ENCODE measurements at regions not wholly inside any gene's neighbourhood (a gene's known extent, or its start where the extent isn't known, plus 50 kb on each side); places are given as distances from the start of the nearest gene placed in this dataset.
"Not testable (repeated sequence)": the region's sequence is repeated elsewhere in the genome, so short reads cannot be mapped to it uniquely, and the experiment has no call there.

DNA sequence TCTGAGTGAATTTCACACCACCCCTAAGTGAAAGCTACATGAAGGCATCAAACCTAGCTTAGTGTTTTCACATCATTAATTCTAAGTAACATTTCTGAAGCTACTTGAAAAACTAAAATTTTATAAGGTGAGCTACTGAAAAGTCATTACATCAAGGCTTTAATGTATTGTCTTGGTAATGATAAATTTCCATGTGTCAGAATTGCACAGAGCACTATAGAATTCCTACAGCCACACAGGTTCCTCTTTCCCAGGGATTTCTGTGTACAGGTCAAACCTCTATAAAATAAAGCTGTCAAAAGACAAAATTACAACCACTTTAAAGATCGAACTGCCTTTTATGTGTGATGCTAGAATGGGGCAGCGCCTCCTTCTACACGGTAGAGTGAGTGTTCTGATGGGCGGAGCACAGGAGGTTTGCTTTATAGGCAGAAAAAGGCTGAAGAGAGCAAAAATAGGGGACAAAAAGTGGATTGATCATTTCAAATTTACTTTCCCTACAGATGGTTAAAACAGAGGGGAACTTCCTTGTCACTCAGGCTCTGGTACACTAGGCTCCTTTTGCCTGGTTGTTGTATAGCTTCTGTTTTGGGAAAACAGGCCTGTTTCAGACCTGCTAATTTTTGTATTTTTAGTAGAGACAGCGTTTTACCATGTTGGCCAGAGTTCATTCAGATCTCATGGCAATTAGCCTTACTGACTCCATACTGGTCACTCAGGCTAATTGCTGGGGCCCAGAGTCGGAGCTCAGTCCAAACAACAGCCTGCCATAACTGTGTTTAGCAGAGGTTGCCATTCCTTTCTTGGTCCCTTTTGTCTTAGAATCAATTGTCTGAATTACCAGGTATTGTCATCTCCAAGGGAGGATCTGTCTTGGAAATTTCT, 102.5 kb upstream of the BASP1 start:
- Mint-ChIP-seq H3K9me3 (no peaks in the 10 kb centered on the region), H3K4me3 (no peak overlapping the region), H3K36me3 (ENCODE audit: low read depth) (no peaks in the 10 kb centered on the region), H3K4me1 (no peaks in the 10 kb centered on the region), H3K27me3 (peaks cover 5% of the 10 kb centered on the region), H3K27ac (no peak overlapping the region)
- ATAC-seq (replicated peaks): no peak

DNA sequence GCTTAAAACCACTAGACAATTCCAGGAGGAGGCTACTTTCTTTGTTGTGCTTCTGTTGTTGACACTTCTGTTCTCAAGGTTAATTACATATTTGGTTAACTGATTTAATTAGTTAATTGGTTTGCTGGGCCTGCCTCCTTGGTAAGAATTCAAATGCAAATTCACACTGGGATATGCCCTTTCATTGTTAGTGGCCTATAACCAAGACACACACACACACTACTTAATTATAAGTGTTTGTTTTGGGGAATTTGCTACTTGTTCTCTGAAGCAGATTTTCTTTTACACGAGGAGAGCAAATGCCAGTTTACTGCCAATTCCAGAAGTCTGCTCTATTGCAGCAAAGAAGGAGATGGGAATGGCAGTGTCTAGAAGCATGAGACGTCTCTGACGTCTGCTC, 101.6 kb upstream of the BASP1 start:
- no peaks in the 10 kb centered on the region for H3K36me3 Mint-ChIP-seq (ENCODE audit: low read depth)
- H3K9me3 Mint-ChIP-seq: no peaks in the 10 kb centered on the region
- H3K4me3 Mint-ChIP-seq: no peak overlapping the region
- H3K27ac Mint-ChIP-seq: no peak overlapping the region
- no peaks in the 10 kb centered on the region for H3K4me1 Mint-ChIP-seq
- H3K27me3 Mint-ChIP-seq: peaks cover 5% of the 10 kb centered on the region
- ATAC-seq (replicated peaks): no peak

DNA sequence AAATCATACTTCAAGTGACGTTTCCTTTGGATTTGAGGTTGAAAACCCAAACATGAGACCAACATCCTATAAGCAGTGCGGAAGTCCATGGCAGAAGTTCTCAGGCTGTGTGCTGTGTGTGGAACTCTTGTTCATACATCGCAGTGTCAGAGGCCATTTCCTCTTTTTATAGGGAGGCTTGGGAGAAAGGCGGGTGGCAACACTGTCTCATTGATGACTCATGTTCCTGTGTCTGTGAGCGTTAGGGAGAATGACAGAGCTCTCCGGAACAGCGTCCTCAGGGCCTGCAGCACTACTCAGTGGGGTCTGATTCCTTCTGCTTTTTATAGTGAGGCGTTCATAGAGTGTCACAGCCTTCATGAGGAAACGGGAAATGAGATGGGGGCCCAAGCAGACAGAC, 98.8 kb upstream of the BASP1 start:
- no peak overlapping the region for H3K27ac Mint-ChIP-seq
- no peak overlapping the region for H3K4me3 Mint-ChIP-seq
- H3K36me3 Mint-ChIP-seq (ENCODE audit: low read depth): no peaks in the 10 kb centered on the region
- peaks cover 5% of the 10 kb centered on the region for H3K27me3 Mint-ChIP-seq
- no peaks in the 10 kb centered on the region for H3K9me3 Mint-ChIP-seq
- ATAC-seq (replicated peaks): peak; percentile 58
- H3K4me1 Mint-ChIP-seq: no peaks in the 10 kb centered on the region

DNA sequence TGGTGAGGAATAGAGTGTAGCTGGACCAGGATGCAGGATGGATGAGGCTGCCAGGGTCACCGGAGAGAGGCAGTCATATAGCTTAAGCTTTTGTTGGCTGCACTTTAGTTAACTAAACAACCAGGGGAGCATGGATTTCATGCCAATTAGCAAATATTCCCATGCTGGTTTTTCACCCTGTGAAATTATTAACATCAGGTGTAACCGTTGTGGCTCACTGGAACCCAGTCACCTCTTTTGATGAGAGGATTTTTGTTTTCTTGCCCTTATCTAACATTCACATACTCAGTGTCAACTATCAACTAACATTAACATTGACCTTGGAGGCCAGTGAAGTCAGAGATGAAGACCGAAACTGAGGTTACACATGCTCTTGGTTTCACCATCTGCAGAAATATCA, 97.2 kb upstream of the BASP1 start:
- Mint-ChIP-seq H3K27ac (no peak overlapping the region), H3K27me3 (peaks cover 5% of the 10 kb centered on the region), H3K4me3 (no peak overlapping the region), H3K9me3 (no peaks in the 10 kb centered on the region), H3K4me1 (no peaks in the 10 kb centered on the region), H3K36me3 (ENCODE audit: low read depth) (no peaks in the 10 kb centered on the region)
- no peak for ATAC-seq (replicated peaks)

DNA sequence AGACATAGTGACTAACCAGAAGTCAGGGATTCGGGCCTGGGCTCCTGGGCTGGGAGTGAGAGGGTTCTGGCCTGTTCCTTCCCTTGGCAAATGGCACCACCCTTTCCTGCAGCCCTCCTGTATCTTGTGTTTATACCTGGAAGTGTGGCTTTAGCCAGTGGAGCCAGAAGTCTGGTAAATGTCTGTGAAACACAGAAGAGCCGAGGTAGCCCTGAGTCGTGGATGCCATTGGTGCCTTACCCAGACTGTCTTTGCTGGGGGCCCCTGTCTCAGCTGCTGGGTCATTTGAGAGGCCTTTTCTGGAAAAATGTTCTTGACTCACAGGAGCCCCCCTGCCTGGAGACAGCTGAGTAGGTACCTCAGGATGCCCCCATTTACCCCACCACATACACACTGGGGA, 95.7 kb upstream of the BASP1 start:
- H3K4me3 Mint-ChIP-seq: no peak overlapping the region

DNA sequence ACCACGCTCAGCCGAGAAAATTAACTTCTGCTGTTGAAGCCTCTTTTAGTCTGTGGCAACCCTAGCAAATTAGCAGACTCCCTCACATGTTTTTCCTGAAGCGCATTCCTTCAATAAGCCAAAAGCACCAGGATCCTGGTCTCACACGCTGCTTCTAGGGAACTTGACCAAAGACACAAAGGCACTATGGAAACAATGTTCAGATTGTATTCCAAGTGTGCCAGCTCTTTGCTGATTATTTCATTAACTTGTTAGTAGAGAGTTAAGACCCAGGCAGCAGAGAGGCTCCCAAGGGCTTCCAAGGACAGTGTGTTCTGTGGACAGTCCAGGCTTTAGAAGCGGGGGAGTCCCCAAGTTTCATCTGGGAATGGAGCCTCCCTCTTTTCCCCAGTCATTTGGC, 94.4 kb upstream of the BASP1 start:
- no peak overlapping the region for H3K4me3 Mint-ChIP-seq
- ATAC-seq (replicated peaks): no peak
- H3K36me3 Mint-ChIP-seq (ENCODE audit: low read depth): no peaks in the 10 kb centered on the region
- no peaks in the 10 kb centered on the region for H3K9me3 Mint-ChIP-seq
- H3K27me3 Mint-ChIP-seq: peaks cover 5% of the 10 kb centered on the region
- no peaks in the 10 kb centered on the region for H3K4me1 Mint-ChIP-seq
- H3K27ac Mint-ChIP-seq: no peak overlapping the region

More for the DNA sequence above, 95.7 kb upstream of the BASP1 start:
- no peak for ATAC-seq (replicated peaks)
- peaks cover 5% of the 10 kb centered on the region for H3K27me3 Mint-ChIP-seq
- no peaks in the 10 kb centered on the region for H3K9me3 Mint-ChIP-seq
- H3K36me3 Mint-ChIP-seq (ENCODE audit: low read depth): no peaks in the 10 kb centered on the region
- H3K27ac Mint-ChIP-seq: no peak overlapping the region
- no peaks in the 10 kb centered on the region for H3K4me1 Mint-ChIP-seq

DNA sequence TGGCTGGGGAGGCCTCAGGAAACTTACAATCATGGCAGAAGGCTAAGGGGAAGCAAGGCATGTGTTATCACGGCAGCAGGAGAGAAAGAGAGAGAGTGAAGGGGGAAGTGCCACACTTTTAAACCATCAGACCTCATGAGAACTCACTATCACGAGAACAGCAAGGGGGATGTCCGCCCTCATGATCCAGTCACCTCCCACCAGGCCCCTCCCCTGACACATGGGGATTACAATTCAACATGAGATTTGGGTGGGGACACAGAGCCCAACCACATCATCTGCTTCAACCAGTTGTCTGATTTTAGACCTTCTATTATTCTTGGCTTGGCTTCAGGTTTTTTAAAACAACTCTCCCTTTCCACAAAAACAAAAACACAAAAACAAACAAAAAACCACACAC, 93.7 kb upstream of the BASP1 start:
- not testable (repeated sequence) for H3K27ac Mint-ChIP-seq; H3K9me3 Mint-ChIP-seq; ATAC-seq (replicated peaks); H3K4me3 Mint-ChIP-seq; H3K27me3 Mint-ChIP-seq; H3K4me1 Mint-ChIP-seq; H3K36me3 Mint-ChIP-seq (ENCODE audit: low read depth)

DNA sequence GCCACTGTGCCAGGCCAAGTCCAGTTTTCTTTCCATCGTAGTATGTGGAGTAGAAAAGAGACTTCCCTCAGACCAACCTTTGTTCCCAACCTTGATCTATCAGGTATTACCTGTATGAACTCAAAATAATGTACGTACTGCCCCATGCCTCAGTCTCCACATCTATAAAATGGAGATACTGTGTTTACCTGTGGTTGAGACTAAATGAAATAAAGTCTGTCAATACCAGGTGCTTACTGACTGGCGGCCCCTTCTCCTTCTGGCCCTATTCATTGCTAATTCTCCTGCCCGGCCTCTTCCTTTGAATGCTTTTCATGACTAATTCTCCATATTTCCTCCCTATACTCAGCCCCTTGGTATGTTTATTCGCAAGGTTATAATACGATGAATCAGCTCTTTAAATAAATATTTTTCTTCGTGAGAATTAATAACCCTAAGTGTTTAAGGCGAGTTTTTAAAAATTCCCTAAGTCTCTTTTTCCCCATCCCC, 89.6 kb upstream of the BASP1 start:
- Mint-ChIP-seq H3K36me3 (ENCODE audit: low read depth) (no peaks in the 10 kb centered on the region), H3K27me3 (peaks cover 3% of the 10 kb centered on the region), H3K4me3 (no peak overlapping the region), H3K4me1 (no peaks in the 10 kb centered on the region), H3K9me3 (no peaks in the 10 kb centered on the region), H3K27ac (no peak overlapping the region)
- ATAC-seq (replicated peaks): no peak

DNA sequence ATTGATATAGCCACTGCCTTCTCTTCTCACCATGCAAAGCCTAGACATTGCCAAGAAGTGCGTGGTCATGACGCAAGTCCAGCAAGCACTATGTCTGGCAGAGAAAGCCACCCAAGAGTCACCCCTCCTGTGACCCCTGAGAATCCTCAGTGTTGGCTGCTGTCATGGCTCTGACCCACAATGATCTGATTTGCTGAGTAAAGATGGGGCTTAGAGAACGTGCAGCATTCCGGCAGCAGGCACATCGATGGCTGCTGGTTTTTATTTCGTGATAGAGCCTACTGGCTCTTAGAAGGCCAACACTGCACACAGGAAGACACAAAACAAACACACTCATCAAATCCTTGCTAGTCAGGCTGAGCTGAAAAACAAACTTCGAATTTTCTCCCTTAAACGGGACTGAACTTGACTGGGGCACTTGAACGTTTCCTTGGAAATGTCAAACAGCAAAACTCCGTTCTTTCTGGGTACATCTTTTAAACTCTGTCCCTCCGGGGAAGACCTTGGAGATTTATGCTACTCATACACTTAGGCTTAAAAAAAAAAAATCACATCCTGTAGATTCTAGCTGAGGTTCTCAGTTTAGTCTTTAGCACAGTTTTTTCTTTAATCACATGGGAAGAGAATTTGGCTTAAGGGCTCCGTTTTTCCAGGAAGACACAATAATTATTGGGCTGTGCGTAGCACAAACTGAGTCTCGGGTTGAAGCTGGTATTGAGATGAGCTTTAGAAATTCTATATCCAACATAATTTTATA, 88.2 kb upstream of the BASP1 start:
- Mint-ChIP-seq H3K4me1 (no peaks in the 10 kb centered on the region), H3K27ac (no peak overlapping the region), H3K27me3 (peaks cover 3% of the 10 kb centered on the region), H3K4me3 (no peak overlapping the region), H3K9me3 (no peaks in the 10 kb centered on the region), H3K36me3 (ENCODE audit: low read depth) (no peaks in the 10 kb centered on the region)
- ATAC-seq (replicated peaks): no peak

DNA sequence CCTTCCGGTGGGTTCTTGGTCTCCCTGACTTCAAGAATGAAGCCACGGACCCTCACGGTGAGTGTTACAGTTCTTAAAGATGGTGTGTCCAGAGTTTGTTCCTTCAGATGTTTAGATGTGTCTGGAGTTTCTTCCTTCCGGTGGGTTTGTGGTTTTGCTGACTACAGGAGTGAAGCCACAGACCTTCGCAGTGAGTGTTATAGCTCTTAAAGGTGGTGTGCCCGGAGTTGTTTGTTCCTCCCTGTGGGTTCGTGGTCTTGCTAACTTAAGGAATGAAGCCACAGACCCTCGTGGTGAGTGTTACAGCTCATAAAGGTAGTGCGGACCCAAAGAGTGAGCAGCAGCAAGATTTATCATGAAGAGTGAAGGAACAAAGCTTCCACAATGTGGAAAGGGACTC, 87.1 kb upstream of the BASP1 start:
- not testable (repeated sequence) for H3K36me3 Mint-ChIP-seq (ENCODE audit: low read depth); H3K4me3 Mint-ChIP-seq; H3K9me3 Mint-ChIP-seq; H3K4me1 Mint-ChIP-seq; H3K27me3 Mint-ChIP-seq; H3K27ac Mint-ChIP-seq; ATAC-seq (replicated peaks)

DNA sequence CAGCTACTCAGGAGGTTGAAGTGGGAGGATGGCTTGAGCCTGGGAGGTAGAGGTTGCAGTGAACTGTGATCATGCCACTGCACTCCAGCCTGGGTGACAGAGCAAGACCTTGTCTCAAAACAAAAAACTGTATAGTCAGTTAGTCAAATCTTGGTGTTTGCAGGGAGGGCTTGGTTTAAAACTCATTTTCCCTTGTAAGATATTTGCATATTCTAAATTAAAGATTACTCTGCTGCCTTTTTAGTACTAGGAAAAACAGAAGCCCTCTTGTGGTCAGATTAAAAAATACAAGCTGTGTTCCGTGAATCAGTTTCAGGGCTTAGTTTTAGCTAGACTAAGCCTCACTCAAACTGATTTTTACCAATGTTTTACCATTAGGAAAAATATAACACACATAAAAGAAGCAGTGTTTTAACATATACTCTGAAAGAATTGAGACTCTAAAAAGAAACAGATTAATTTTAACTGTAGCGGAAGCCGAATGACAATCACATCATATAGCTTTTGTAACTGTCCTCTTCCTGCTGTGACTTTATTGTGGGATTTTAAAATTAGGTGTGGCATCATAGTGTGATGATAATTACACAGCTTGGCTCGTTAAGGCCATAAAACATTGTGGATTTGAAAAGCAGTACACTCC, 84.9 kb upstream of the BASP1 start:
- Mint-ChIP-seq H3K9me3 (peaks cover 4% of the 10 kb centered on the region), H3K4me3 (no peak overlapping the region), H3K4me1 (no peaks in the 10 kb centered on the region), H3K27me3 (peaks cover 7% of the 10 kb centered on the region), H3K36me3 (ENCODE audit: low read depth) (no peaks in the 10 kb centered on the region), H3K27ac (no peak overlapping the region)
- no peak for ATAC-seq (replicated peaks)

DNA sequence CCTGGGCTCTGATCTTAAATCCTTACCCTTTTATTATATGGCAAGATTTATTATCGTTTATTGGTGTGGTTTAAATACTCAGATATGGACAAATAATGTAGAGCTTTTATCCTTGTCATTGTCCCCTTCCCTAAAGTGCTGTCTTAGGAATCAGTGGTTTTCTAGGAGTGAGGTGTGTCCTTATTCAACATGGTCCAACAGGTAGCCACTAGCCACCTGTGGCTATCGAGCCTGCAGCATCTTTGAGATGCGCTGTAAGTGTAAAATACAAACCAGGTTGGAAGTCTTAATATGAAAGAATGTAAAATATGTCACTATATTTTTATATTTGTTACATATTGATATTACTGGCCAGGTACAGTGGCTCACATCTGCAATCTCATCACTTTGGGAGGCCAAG, 82.4 kb upstream of the BASP1 start:
- peaks cover 4% of the 10 kb centered on the region for H3K9me3 Mint-ChIP-seq
- no peaks in the 10 kb centered on the region for H3K4me1 Mint-ChIP-seq
- H3K4me3 Mint-ChIP-seq: no peak overlapping the region
- ATAC-seq (replicated peaks): no peak
- H3K27ac Mint-ChIP-seq: no peak overlapping the region
- peaks cover 7% of the 10 kb centered on the region for H3K27me3 Mint-ChIP-seq
- H3K36me3 Mint-ChIP-seq (ENCODE audit: low read depth): no peaks in the 10 kb centered on the region

DNA sequence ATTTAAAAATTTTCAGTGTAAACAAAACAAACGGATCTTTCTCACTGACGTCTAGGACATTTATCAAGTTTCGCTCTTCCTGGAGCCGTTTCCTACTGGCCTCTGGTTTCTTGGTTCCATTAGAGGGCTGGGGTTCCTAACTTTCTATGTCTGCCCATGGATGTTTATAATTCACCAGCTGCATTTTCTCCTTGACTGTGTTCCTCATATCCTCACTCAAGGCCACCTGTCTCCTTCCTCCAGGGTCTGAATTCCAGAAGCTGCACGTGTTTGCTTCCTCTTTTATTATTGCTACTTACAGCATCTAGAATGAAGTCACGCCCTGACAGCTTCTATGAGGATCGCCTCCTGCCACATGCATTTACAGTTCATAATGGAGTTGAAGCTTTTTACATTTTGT, 74.1 kb upstream of the BASP1 start:
- Mint-ChIP-seq H3K27me3 (no peaks in the 10 kb centered on the region), H3K4me3 (no peak overlapping the region), H3K9me3 (no peaks in the 10 kb centered on the region), H3K27ac (no peak overlapping the region), H3K36me3 (ENCODE audit: low read depth) (no peaks in the 10 kb centered on the region), H3K4me1 (no peaks in the 10 kb centered on the region)
- no peak for ATAC-seq (replicated peaks)

DNA sequence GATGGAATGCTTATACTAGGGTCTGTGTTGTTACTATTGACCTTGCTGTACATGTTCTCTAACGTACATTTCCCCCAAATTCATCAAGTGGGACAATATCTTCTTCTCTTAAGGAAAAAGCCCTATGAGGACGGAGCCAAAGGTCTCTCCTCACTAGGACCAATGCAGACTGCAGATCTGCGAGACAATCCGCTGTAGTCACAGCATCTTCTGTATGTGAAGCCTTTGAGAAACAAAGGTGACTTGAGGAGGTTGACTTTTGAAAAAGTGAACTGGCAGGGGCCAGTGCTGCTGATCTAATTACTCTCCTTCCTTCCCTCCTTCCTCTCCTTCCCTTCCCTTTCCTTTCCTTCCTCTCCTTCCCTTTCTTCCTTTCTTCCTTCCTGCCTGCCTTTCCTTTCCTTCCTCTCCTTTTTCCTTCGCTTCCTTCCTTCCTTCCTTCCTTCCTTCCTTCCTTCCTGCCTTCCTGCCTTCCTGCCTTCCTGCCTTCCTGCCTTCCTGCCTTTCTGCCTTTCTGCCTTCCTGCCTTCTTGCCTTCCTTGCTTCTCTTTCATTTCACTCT, 71.1 kb upstream of the BASP1 start:
- no peaks in the 10 kb centered on the region for H3K27me3 Mint-ChIP-seq
- H3K36me3 Mint-ChIP-seq (ENCODE audit: low read depth): no peaks in the 10 kb centered on the region
- H3K4me3 Mint-ChIP-seq: no peak overlapping the region
- ATAC-seq (replicated peaks): no peak
- H3K4me1 Mint-ChIP-seq: no peaks in the 10 kb centered on the region
- H3K9me3 Mint-ChIP-seq: no peaks in the 10 kb centered on the region
- no peak overlapping the region for H3K27ac Mint-ChIP-seq
